Endodermal cell (in vitro differentiated cells): ENCODE measurements at regions not wholly inside any gene's neighbourhood (a gene's known extent, or its start where the extent isn't known, plus 50 kb on each side); places are given as distances from the start of the nearest gene placed in this dataset.

Experiments used
- DNase-seq: peaks from one replicate; pipeline ENCODE4 v3.0.0-alpha.2; 2017
- H3K27ac ChIP-seq: 2 replicates; pipeline ENCODE4 v1.5.1; 2013; ENCODE audit warnings: mild to moderate bottlenecking, low read depth, low read length, moderate library complexity
- H3K27me3 ChIP-seq: 2 replicates; pipeline ENCODE4 v1.6.1; 2013; ENCODE audit warnings: mild to moderate bottlenecking, low read length, moderate library complexity; ENCODE audit not compliant: insufficient read depth, control insufficient read depth, poor library complexity, severe bottlenecking
- H3K36me3 ChIP-seq: 2 replicates; pipeline ENCODE4 v1.7.0; 2013; ENCODE audit warnings: mild to moderate bottlenecking, low read length, moderate library complexity; ENCODE audit not compliant: control insufficient read depth, insufficient read depth
- H3K4me1 ChIP-seq: one replicate; pipeline ENCODE4 v1.7.0; 2013; ENCODE audit warnings: low read length; ENCODE audit not compliant: control insufficient read depth, insufficient read depth
- H3K4me3 ChIP-seq: 2 replicates; pipeline ENCODE4 v1.5.1; 2013; ENCODE audit warnings: mild to moderate bottlenecking, low read length, moderate library complexity
- H3K9ac ChIP-seq: 2 replicates; pipeline ENCODE4 v1.6.1; 2013; ENCODE audit warnings: mild to moderate bottlenecking, low read length, moderate library complexity; ENCODE audit not compliant: poor library complexity, severe bottlenecking; ENCODE audit errors: extremely low read depth
- H3K9me3 ChIP-seq: 2 replicates; pipeline ENCODE4 v1.6.1; 2013; ENCODE audit warnings: mild to moderate bottlenecking, low read length, moderate library complexity; ENCODE audit not compliant: control insufficient read depth
- H3K27ac Mint-ChIP-seq: 2 replicates; pipeline ENCODE4 v1.8.0; 2020; ENCODE audit warnings: mixed read lengths
- H3K27me3 Mint-ChIP-seq: 2 replicates; pipeline ENCODE4 v1.8.0; 2021; ENCODE audit warnings: mild to moderate bottlenecking, mixed read lengths; ENCODE audit not compliant: insufficient read depth
- H3K36me3 Mint-ChIP-seq: 2 replicates; pipeline ENCODE4 v1.8.0; 2020; ENCODE audit warnings: low read depth, mixed read lengths
- H3K4me1 Mint-ChIP-seq: 2 replicates; pipeline ENCODE4 v1.8.0; 2020; ENCODE audit warnings: mixed read lengths
- H3K4me3 Mint-ChIP-seq: 2 replicates; pipeline ENCODE4 v1.8.0; 2020; ENCODE audit warnings: mild to moderate bottlenecking, moderate library complexity, mixed read lengths
- H3K9me3 Mint-ChIP-seq: 2 replicates; pipeline ENCODE4 v1.8.0; 2020; ENCODE audit warnings: mild to moderate bottlenecking, mixed read lengths
- CTCF ChIP-seq: fragments of 200-600 bp; sonication (generic); conservative IDR thresholded peaks from 2 replicates; pipeline ENCODE4 v1.5.0; 2021; ENCODE audit warnings: antibody characterized with exemption, mild to moderate bottlenecking

- Mint-ChIP-seq H3K27me3 (no peaks in the 10 kb centered on the region), H3K36me3 (no peaks in the 10 kb centered on the region), H3K27ac (no peak overlapping the region), H3K9me3 (no peaks in the 10 kb centered on the region), H3K4me3 (no peak overlapping the region), H3K4me1 (peaks cover 7% of the 10 kb centered on the region)
- Histone ChIP-seq H3K9ac (no peak overlapping the region), H3K36me3 (no peaks in the 10 kb centered on the region), H3K4me3 (no peak overlapping the region), H3K27me3 (no peaks in the 10 kb centered on the region), H3K9me3 (no peaks in the 10 kb centered on the region), H3K4me1 (peaks cover 2% of the 10 kb centered on the region), H3K27ac (no peak overlapping the region)
- no peak for TF ChIP-seq CTCF
- DNase-seq, result no peak
Observed at GRCh38 chr5:110346893-110347358, 379.5 kb downstream of the TMEM232 start.

GRCh38 chr5:110347781-110348180, 378.7 kb downstream of the TMEM232 start:
- no peak overlapping the region for H3K9ac ChIP-seq
- no peak overlapping the region for H3K27ac ChIP-seq
- no peak for DNase-seq
- no peaks in the 10 kb centered on the region for H3K4me1 ChIP-seq
- no peaks in the 10 kb centered on the region for H3K9me3 ChIP-seq
- no peak for TF ChIP-seq CTCF
- H3K4me3 ChIP-seq, result no peak overlapping the region
- H3K36me3 Mint-ChIP-seq, result no peaks in the 10 kb centered on the region
- H3K4me3 Mint-ChIP-seq, result no peak overlapping the region
- H3K27me3 ChIP-seq, result no peaks in the 10 kb centered on the region
- H3K27me3 Mint-ChIP-seq, result no peaks in the 10 kb centered on the region
- H3K9me3 Mint-ChIP-seq, result peaks cover under 1% of the 10 kb centered on the region
- H3K4me1 Mint-ChIP-seq, result peaks cover under 1% of the 10 kb centered on the region
- no peaks in the 10 kb centered on the region for H3K36me3 ChIP-seq
- no peak overlapping the region for H3K27ac Mint-ChIP-seq

- peaks cover 2% of the 10 kb centered on the region for H3K27me3 Mint-ChIP-seq
- no peaks in the 10 kb centered on the region for H3K36me3 Mint-ChIP-seq
- no peak overlapping the region for H3K27ac Mint-ChIP-seq
- Histone ChIP-seq H3K9ac (no peak overlapping the region), H3K27ac (no peak overlapping the region), H3K9me3 (no peaks in the 10 kb centered on the region), H3K4me1 (no peaks in the 10 kb centered on the region), H3K4me3 (no peak overlapping the region), H3K27me3 (no peaks in the 10 kb centered on the region), H3K36me3 (no peaks in the 10 kb centered on the region)
- no peak overlapping the region for H3K4me3 Mint-ChIP-seq
- DNase-seq, result no peak
- no peak for TF ChIP-seq CTCF
- peaks cover 2% of the 10 kb centered on the region for H3K9me3 Mint-ChIP-seq
- no peaks in the 10 kb centered on the region for H3K4me1 Mint-ChIP-seq
Observed at GRCh38 chr5:110351430-110351829, 375.0 kb downstream of the TMEM232 start.
